Activated CD8-positive, alpha-beta memory T cell treated with anti-CD3 and anti-CD28 coated beads for 24 hours (primary cell): ENCODE measurements at regions not wholly inside any gene's neighbourhood (a gene's known extent, or its start where the extent isn't known, plus 50 kb on each side); places are given as distances from the start of the nearest gene placed in this dataset.

Experiments
- DNase-seq: peaks from one replicate; pipeline ENCODE4 v3.0.0-alpha.2; 2020

DNA sequence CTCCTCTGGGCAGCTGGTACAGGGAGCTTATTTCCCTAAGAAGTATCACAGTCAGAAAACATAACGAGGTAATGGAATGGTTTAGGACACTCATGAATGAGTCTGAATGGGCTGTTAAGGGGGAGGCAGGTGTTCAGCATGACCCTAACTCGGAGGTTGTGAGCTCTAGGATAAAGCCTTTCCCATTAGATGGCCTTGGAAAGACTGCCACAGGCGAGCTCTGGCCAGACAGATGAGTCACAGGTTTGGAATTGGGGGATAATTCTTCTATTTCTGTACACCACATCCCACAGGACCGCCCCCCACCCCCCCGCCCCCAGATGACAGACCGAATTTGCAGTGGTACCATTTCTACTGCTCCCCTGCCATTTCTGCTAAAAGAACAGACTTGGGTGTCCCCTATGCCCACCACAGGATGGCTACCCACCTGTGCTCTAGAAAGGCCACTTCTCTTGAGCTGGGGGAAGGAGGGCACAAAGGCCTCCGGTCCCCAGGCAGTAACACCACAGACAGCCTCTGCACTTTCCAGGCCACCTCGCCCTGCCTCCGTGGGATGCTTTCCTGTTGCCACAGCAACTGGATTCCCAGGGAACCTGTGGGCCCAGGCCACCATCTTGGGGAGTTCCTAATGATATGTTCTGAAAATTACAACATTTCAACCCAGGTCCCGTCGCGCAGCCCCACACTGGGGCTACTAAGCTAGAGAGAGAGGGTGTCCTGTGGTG, 76.7 kb downstream of the TRIM29 start:
- DNase-seq, result peak; percentile 33

DNA sequence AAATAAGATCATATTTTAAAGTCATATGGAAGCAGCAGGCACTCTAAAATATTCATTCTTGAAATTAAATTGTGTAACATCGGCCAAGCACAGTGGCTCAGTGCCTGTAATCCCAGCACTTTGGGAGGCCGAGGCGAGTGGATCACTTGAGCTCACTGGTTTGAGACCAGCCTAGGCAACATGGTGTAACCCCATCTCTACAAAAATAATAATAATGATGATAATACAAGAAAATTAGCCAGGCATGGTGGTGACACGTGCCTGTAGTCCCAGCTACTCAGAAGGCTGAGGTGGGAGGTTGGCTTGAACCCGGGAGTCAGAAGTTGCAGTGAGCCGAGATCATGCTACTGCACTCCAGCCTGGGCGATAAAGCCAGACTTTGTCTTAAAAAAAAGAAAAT, 77.4 kb downstream of the TRIM29 start:
- DNase-seq, result no peak

GRCh38 chr11:120058931-120059330, 79.0 kb downstream of the TRIM29 start:
- peak; percentile 4 for DNase-seq

GRCh38 chr11:120057595-120058581, 80.0 kb downstream of the TRIM29 start:
- DNase-seq, result peak; percentile 19

DNA sequence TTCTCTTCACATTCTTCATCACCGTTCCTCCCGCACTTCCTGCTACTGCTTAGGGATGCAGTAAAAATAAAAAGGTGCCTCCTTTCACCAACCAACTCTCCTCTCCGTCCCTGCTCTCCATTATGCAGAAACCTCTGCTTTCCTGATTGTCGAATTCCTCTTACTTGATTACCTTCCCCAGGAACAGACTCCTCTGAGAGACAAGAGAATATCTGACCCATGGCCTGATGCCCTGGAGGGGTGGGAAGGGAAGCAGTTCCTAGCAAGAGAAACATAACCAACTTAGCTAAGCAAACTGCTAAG, 80.9 kb downstream of the TRIM29 start:
- DNase-seq, result peak; percentile 15

DNA sequence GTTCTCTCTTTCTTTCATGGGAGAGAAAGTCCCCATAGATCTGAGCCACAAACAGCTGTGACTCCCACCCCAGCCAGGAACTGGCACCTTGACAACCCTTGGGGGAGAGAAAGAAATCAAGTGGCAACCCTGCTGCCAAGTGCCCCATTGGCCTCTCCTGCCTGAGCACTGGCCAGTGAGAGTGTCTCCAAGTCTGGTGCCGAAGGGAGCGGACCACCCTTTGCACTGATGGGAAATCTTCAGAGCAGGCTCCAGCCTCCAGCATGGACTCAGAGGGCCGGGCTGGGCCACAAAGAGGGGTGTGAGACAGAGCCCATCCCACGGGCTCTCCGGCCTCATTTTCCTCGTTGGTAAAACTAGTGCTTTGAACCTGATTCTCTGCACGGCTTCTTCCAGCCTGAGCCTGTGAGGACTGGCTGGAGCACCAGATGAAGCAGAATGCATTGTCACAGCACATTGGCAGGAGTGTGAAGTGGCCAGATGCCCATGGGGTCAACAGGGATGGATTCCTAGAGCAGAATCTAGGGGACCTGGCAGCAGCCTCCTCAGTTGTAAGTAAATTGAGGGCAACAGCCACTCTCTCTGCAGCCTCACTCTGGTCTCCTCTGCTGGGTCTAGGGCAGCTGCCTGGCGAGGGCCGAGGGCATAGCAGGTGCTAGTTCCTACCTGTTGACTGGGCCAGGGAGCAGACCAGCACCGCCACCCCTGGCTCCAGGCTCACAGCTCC, 81.4 kb downstream of the TRIM29 start:
- DNase-seq, result peak; percentile 19

DNA sequence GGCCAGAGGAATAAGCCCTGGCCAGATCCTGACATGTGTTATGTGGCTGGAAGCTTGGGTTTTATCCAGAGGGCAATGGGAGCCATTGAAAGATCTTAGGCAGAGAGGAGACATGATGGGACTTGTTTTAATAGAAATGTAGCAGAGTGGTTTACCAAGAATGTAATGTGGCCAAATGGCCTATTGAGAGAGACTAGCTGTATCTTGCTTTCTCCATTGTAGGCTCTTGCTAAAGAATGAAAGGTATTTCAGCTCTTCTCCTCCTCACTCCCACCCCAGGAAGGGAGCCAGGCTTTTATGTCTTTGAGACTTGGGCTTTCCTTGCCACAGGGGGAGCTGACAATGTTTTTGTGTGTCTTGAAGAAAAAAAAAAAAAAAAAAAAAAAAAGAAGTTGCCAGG, 82.3 kb downstream of the TRIM29 start:
- DNase-seq, result no peak

DNA sequence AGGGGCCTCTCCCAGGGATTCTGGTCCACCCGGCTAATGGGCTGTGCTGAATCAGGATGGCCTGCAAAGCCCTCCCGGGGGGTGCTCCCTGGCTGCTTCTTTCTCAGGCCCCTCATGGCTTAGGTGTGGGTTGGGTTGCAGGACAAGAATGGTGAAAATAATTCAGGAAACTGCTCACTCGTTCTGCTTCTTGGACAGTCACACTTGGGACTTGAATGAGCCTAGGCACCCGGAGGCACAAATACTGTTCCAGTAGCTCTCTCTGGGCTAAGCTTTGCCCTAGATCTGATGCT, 83.2 kb downstream of the TRIM29 start:
- peak; percentile 19 for DNase-seq

GRCh38 chr11:120054016-120054752, 83.7 kb downstream of the TRIM29 start:
- peak; percentile 11 for DNase-seq

DNA sequence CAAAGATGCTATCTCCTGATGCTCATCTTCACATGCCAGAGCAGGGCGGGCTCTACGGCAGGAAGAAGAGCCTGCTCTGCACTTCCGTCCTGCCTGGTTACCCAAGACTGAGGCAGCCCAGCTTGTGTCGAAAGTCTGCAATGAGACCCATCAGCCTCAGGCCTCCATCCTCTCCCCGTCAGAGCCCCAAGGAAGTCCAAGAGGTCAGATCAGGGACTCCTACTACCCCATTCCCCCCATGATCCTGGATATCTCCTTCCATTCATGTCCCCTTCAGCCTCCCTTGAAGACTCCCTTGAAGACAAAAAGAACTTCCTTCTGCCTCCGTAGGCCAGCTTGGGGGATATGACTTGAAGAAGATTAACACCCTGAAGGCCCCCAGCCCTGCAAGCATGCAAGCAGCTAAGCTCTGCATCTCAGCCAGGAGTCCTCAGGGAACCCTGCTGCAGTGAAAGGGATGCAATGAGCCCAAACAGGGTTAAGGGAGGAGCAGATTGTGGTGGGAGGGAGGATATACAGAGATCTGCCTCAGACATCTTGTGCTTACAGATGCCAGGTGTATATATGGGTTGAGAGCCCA, 85.6 kb downstream of the TRIM29 start:
- DNase-seq, result peak; percentile 33

- no peak for DNase-seq
These were observed 93.8 kb downstream of the TRIM29 start for GRCh38 chr11:120044011-120044675.

DNA sequence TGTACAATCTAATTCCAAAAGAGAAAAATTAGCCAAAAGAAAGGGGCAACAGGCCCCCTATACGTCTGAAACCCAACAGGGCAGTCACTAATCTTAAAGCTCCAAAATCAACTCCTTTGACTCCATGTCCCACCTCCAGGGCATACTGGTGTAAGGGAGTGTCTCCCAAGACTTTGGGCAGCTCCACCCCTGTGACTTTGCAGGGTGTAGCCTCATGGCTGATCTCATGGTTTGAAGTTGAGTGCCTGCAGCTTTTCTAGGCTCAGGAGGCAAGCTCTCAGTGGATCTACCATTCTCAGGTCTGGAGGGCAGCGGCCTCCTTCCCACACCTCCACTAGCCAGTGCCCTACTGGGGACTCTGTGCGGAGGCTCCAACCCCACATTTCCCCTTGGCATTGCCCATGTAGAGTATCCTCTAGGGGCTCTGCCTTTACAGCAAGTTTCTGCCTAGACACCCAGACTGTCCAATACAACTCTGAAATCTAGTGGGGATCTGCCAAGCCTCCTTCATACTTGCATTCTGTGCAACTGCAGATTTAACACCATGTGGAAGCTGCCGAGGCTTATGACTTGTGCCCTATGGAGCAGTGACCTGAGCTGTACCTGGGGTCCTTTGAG, 94.5 kb downstream of the TRIM29 start:
- peak; percentile 44 for DNase-seq

DNA sequence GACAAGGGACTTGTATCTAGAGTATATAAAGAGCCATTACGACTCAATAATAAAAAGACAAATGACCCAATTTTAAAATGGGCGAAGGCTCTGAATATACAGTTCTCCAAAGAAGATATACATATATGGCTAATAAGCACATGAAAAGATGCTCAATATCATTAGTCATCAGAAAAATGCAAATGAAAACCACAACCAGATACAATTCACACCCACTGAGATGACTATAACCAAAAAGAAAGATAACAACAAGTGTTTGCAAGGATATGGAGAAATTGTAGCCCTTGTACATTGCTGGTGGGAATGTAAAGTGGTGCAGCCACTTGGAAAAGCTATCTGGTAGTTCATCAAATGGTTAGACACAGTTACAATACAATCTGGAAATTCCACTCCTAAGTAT, 96.3 kb downstream of the TRIM29 start:
- DNase-seq, result no peak

GRCh38 chr11:120040151-120040840, 97.6 kb downstream of the TRIM29 start:
- DNase-seq, result no peak

DNA sequence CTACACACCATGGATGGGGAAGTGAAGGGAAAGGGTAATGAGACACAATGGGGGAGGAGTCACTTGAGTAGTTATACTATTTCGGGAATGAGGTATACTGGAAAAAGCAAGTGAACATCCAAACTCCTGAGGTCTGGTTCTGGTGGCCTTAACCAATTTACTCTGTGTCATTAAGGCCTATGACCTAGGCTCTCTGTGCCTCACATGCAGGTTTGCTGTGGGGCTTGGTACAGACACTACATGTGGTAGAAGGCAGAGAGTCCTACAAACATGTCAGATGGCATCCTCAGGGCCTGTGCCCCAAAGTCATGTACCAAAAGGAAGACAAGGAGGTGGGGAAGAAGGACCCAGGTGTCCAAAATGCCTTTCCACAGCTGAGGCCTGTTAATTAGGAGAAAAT, 98.9 kb downstream of the TRIM29 start:
- no peak for DNase-seq

DNA sequence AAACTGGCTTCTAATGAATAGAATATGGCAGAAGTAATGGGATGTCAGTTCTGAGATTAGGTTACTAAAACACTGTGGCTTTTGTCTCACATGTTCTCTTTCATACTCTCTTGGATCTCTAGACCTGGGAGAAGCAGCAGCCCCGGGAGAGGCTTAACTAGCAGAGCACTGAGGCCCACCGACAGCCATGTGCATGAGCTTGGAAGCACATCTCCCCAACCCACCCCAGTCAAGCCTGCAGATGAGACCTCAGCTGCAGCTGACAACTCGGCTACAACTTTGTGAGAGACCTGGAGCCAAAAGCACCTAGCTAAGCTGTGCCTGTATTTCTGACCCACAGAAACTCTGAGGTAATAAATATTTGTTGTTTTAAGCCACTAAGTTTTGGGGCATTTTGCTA, 100.8 kb downstream of the TRIM29 start:
- no peak for DNase-seq

GRCh38 chr11:120035756-120036155, 102.2 kb downstream of the TRIM29 start:
- no peak for DNase-seq

DNA sequence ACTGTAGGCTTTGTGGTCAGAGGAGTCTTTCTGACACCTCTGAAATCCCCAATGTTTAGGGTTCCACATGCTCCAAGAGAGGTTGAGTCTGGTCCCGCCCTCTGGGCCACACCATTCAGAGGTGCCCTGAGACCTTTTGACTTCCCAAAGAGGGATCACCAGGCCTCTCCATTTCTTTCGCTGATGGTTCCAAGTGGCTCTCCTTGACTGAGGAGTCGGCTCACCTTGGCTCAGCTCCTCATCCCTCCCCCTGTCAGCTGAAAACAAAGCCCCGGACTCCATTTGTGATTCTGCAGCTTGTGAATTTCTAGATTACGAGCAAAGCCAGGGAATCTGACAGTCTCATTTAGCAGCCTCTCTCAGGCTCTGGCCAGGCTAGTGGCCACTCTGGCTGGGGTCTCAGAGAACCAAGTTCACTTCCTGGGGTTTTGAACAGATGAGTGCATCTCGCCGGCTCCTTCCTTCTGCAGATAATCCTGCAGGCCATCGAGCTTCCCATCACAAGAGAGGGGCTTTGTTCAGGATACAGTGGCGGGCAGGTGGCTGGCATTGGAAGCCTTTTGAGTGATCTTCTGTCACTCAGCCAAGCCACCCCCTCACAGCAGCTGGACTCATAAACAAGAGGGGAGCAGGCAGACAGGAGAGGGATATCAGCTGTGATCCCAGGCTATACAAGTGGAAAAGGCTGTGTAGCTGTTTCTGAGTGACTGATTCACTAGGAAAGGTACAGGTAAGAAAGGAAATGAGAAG, 102.9 kb downstream of the TRIM29 start:
- no peak for DNase-seq

DNA sequence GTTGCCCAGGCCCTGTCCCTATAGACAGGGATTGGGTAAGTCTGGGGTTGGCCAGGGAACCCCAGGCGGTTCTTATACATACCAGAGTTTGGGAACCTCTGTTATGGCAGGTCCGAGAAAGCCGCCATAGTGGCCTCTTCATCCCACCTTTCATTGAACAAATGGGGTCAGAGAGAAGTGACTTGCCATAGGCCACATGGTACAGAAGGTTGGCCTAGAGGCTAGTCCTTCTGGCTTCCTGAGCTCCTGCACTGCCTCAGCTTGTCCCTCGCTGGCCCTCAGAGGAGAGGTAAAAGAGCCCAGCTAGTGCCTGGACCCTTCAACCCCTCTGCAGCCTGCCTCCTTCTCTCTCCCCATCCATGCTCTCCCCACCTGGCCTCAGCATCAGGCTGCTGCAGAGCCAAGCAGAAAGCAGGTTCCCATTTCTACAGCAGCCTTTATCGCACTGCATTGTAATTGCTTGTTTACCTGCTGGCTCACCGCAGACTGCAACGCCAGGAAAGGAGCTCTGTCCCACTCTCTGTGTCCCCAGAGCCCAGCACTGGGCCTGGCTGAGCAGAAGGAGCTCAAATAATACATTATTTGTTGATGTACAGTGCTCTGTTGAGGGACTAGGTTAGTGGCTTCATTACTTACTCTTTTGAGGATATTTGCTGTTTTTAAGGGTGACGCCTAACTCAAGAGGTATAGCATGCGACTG, 103.6 kb downstream of the TRIM29 start:
- no peak for DNase-seq
